Neuronal stem cell (in vitro differentiated cells): ENCODE measurements at regions not wholly inside any gene's neighbourhood (a gene's known extent, or its start where the extent isn't known, plus 50 kb on each side); places are given as distances from the start of the nearest gene placed in this dataset.

ENCODE experiments used
- DNase-seq: peaks from one replicate; pipeline ENCODE4 v3.0.0-alpha.2; 2013; ENCODE audit warnings: low spot score
- H2AFZ ChIP-seq: one replicate; pipeline ENCODE4 v1.6.1; 2013; ENCODE audit warnings: mild to moderate bottlenecking, low read length, inconsistent platforms
- H2AK5ac ChIP-seq: 2 replicates; pipeline ENCODE4 v1.6.1; 2013; ENCODE audit warnings: low read depth, mild to moderate bottlenecking, inconsistent platforms, low read length, moderate library complexity, mixed read lengths
- H2BK120ac ChIP-seq: 2 replicates; pipeline ENCODE4 v1.6.1; 2013; ENCODE audit warnings: low read depth, mild to moderate bottlenecking, inconsistent platforms, low read length, moderate library complexity, mixed read lengths
- H2BK12ac ChIP-seq: one replicate; pipeline ENCODE4 v1.6.1; 2013; ENCODE audit warnings: low read length, inconsistent platforms
- H2BK15ac ChIP-seq: 2 replicates; pipeline ENCODE4 v1.6.1; 2013; ENCODE audit warnings: mild to moderate bottlenecking, low read length, inconsistent platforms, mixed read lengths
- H2BK5ac ChIP-seq: one replicate; pipeline ENCODE4 v1.6.1; 2013; ENCODE audit warnings: inconsistent platforms, mild to moderate bottlenecking, low read length, moderate library complexity
- H3K14ac ChIP-seq: one replicate; pipeline ENCODE4 v1.6.1; 2013; ENCODE audit warnings: low read length, inconsistent platforms
- H3K18ac ChIP-seq: 2 replicates; pipeline ENCODE4 v1.6.1; 2013; ENCODE audit warnings: low read length, inconsistent platforms
- H3K23ac ChIP-seq: 2 replicates; pipeline ENCODE4 v1.6.1; 2013; ENCODE audit warnings: low read depth, mild to moderate bottlenecking, mixed read lengths, low read length, inconsistent platforms; ENCODE audit not compliant: poor library complexity
- H3K27ac ChIP-seq: replicated peaks from 3 replicates; pipeline ENCODE4 v1.5.1; 2013; ENCODE audit warnings: low read length, inconsistent platforms
- H3K27me3 ChIP-seq, 3 experiments: 2 replicates each; pipeline ENCODE4 v1.6.1; 2013; ENCODE audit warnings: low read length in 3 of 3, mild to moderate bottlenecking in 2 of 3, inconsistent platforms in 1 of 3, low read depth in 1 of 3, mixed read lengths in 1 of 3, moderate library complexity in 1 of 3; ENCODE audit not compliant: control insufficient read depth in 3 of 3, insufficient read depth in 3 of 3
- H3K36me3 ChIP-seq, 2 donors: replicated peaks in 1 of 2; 2 replicates each; pipeline ENCODE4 v1.6.1; 2013; ENCODE audit warnings: low read length in 2 of 2; ENCODE audit not compliant: control insufficient read depth in 2 of 2, insufficient read depth in 2 of 2
- H3K4ac ChIP-seq: 2 replicates; pipeline ENCODE4 v1.6.1; 2013; ENCODE audit warnings: inconsistent platforms, mild to moderate bottlenecking, low read length, moderate library complexity
- H3K4me1 ChIP-seq, 2 donors: 1 replicate in 1 of 2; 2 replicates in 1 of 2; pipeline ENCODE4 v1.6.1; 2013; ENCODE audit warnings: low read length in 2 of 2, low read depth in 1 of 2; ENCODE audit not compliant: control insufficient read depth in 2 of 2, insufficient read depth in 1 of 2
- H3K4me2 ChIP-seq: one replicate; pipeline ENCODE4 v1.6.1; 2013; ENCODE audit warnings: mild to moderate bottlenecking, low read length, inconsistent platforms; ENCODE audit not compliant: insufficient read depth, poor library complexity, severe bottlenecking
- H3K4me3 ChIP-seq, 2 donors: 2 replicates each; pipeline ENCODE4 v1.5.1; 2013; ENCODE audit warnings: low read length in 2 of 2, mild to moderate bottlenecking in 2 of 2, inconsistent platforms in 1 of 2, moderate library complexity in 1 of 2
- H3K79me1 ChIP-seq: one replicate; pipeline ENCODE4 v1.6.1; 2013; ENCODE audit warnings: low read depth, mild to moderate bottlenecking, inconsistent platforms, low read length, moderate library complexity
- H3K9ac ChIP-seq: one replicate; pipeline ENCODE4 v1.6.1; 2013; ENCODE audit warnings: mild to moderate bottlenecking, low read depth, low read length, inconsistent platforms; ENCODE audit not compliant: poor library complexity
- H3K9me3 ChIP-seq, 2 donors: replicated peaks in 1 of 2; 2 replicates each; pipeline versions ENCODE3 to v1.6.1; 2013; ENCODE audit warnings: low read length in 2 of 2, mild to moderate bottlenecking in 2 of 2, inconsistent platforms in 1 of 2, low read depth in 1 of 2, mixed read lengths in 1 of 2, moderate library complexity in 1 of 2; ENCODE audit not compliant: control insufficient read depth in 2 of 2, insufficient read depth in 1 of 2
- H4K8ac ChIP-seq: one replicate; pipeline ENCODE4 v1.6.1; 2013; ENCODE audit warnings: low read depth, mild to moderate bottlenecking, inconsistent platforms, low read length, moderate library complexity
- H4K91ac ChIP-seq: one replicate; pipeline ENCODE4 v1.6.1; 2013; ENCODE audit warnings: low read length, low read depth, mild to moderate bottlenecking, inconsistent platforms; ENCODE audit not compliant: poor library complexity
- WGBS, 2 donors: extraction: QIAGEN DNeasy Blood & Tissue Kit; methylation state at CpG; one replicate each; pipeline ENCODE4 v1.1.7; 2013; ENCODE audit warnings: missing lambda C conversion rate in 2 of 2, mixed read lengths in 1 of 2; ENCODE audit not compliant: insufficient read length in 2 of 2, insufficient replicate concordance in 1 of 2; ENCODE audit errors: extremely low coverage in 2 of 2; 5-methylcytosine and 5-hydroxymethylcytosine counted together

GRCh38 chr19:13611596-13611995, 105.3 kb upstream of the CACNA1A start:
- H4K91ac ChIP-seq = no peak overlapping the region
- DNase-seq = no peak
- H3K9me3 ChIP-seq = no peaks in the 10 kb centered on the region
- H3K27ac ChIP-seq = no peak overlapping the region
- no peak overlapping the region for H3K9ac ChIP-seq
- no peak overlapping the region for H3K4ac ChIP-seq
- H3K4me3 ChIP-seq = no peak overlapping the region
- no peaks in the 10 kb centered on the region for H3K36me3 ChIP-seq
- H2AK5ac ChIP-seq = no peak overlapping the region
- no peak overlapping the region for H2BK120ac ChIP-seq
- H2BK12ac ChIP-seq = no peak overlapping the region
- no peak overlapping the region for H2AFZ ChIP-seq
- peaks cover 0 to 3% of the 10 kb centered on the region in 2 donors for H3K4me1 ChIP-seq
- H3K27me3 ChIP-seq = peaks cover 0 to 2% (median 0%) of the 10 kb centered on the region in 3 experiments
- no peak overlapping the region for H3K18ac ChIP-seq
- H2BK5ac ChIP-seq = no peak overlapping the region
- no CpG with 5 or more reads among the region's 2 CpGs for WGBS, 2 donors
- no peak overlapping the region for H3K4me2 ChIP-seq
- H3K79me1 ChIP-seq = no peaks in the 10 kb centered on the region
- H3K14ac ChIP-seq = no peak overlapping the region
- H4K8ac ChIP-seq = no peak overlapping the region
- no peak overlapping the region for H2BK15ac ChIP-seq
- H3K23ac ChIP-seq = no peak overlapping the region

- no peak overlapping the region for H3K9ac ChIP-seq
- no peak for DNase-seq
- WGBS, 2 donors = no CpG with 5 or more reads among the region's 15 CpGs
Observed at GRCh38 chr19:13610039-13610691, 103.9 kb upstream of the CACNA1A start.

GRCh38 chr19:13606156-13606555, 99.9 kb upstream of the CACNA1A start:
- no peak overlapping the region for H3K4me2 ChIP-seq
- H2AFZ ChIP-seq = no peak overlapping the region
- no peak overlapping the region for H2BK5ac ChIP-seq
- H3K23ac ChIP-seq = no peak overlapping the region
- H3K27me3 ChIP-seq = peaks cover 0 to 2% (median 0%) of the 10 kb centered on the region in 3 experiments
- no peak overlapping the region for H3K4me3 ChIP-seq
- peaks cover 0 to 3% of the 10 kb centered on the region in 2 donors for H3K4me1 ChIP-seq
- no peaks in the 10 kb centered on the region for H3K36me3 ChIP-seq
- H3K14ac ChIP-seq = no peak overlapping the region
- H2BK12ac ChIP-seq = no peak overlapping the region
- H4K8ac ChIP-seq = no peak overlapping the region
- no peak overlapping the region for H2BK15ac ChIP-seq
- no peak overlapping the region for H2AK5ac ChIP-seq
- H3K9ac ChIP-seq = no peak overlapping the region
- no CpG with 5 or more reads among the region's 13 CpGs for WGBS, 2 donors
- H4K91ac ChIP-seq = no peak overlapping the region
- H2BK120ac ChIP-seq = no peak overlapping the region
- H3K79me1 ChIP-seq = no peaks in the 10 kb centered on the region
- H3K4ac ChIP-seq = no peak overlapping the region
- no peak for DNase-seq
- H3K27ac ChIP-seq = no peak overlapping the region
- H3K18ac ChIP-seq = no peak overlapping the region
- H3K9me3 ChIP-seq = no peaks in the 10 kb centered on the region

More at GRCh38 chr19:13610039-13610691, 103.9 kb upstream of the CACNA1A start:
- H3K9me3 ChIP-seq = no peaks in the 10 kb centered on the region
- no peak overlapping the region for H3K27ac ChIP-seq
- H4K8ac ChIP-seq = no peak overlapping the region
- H3K4me2 ChIP-seq = no peak overlapping the region
- no peaks in the 10 kb centered on the region for H3K79me1 ChIP-seq
- no peak overlapping the region for H2BK12ac ChIP-seq
- no peak overlapping the region for H3K14ac ChIP-seq
- H3K4me3 ChIP-seq = no peak overlapping the region
- peak overlapping the region; percentile 58 for H3K18ac ChIP-seq
- no peaks in the 10 kb centered on the region for H3K36me3 ChIP-seq
- peaks cover 0 to 2% (median 0%) of the 10 kb centered on the region in 3 experiments for H3K27me3 ChIP-seq
- no peak overlapping the region for H2BK15ac ChIP-seq
- H2AFZ ChIP-seq = no peak overlapping the region
- H3K4ac ChIP-seq = no peak overlapping the region
- H4K91ac ChIP-seq = no peak overlapping the region
- peaks cover 0 to 3% of the 10 kb centered on the region in 2 donors for H3K4me1 ChIP-seq
- H2BK5ac ChIP-seq = no peak overlapping the region
- no peak overlapping the region for H2BK120ac ChIP-seq
- H2AK5ac ChIP-seq = no peak overlapping the region
- H3K23ac ChIP-seq = no peak overlapping the region

- H3K4me3 ChIP-seq = no peak overlapping the region
- H2AK5ac ChIP-seq = no peak overlapping the region
- H3K4ac ChIP-seq = no peak overlapping the region
- H4K8ac ChIP-seq = no peak overlapping the region
- H3K27me3 ChIP-seq = peaks cover 0 to 2% (median 0%) of the 10 kb centered on the region in 3 experiments
- no peak for DNase-seq
- no peak overlapping the region for H4K91ac ChIP-seq
- H2BK15ac ChIP-seq = no peak overlapping the region
- no peak overlapping the region for H3K18ac ChIP-seq
- H2BK120ac ChIP-seq = no peak overlapping the region
- H3K9me3 ChIP-seq = no peaks in the 10 kb centered on the region
- H2BK5ac ChIP-seq = no peak overlapping the region
- no peak overlapping the region for H3K4me2 ChIP-seq
- H3K36me3 ChIP-seq = no peaks in the 10 kb centered on the region
- WGBS, 2 donors = no CpG with 5 or more reads among the region's 4 CpGs
- H3K4me1 ChIP-seq = peaks cover 0 to under 1% of the 10 kb centered on the region in 2 donors
- H3K79me1 ChIP-seq = no peaks in the 10 kb centered on the region
- H3K9ac ChIP-seq = no peak overlapping the region
- no peak overlapping the region for H3K27ac ChIP-seq
- H2BK12ac ChIP-seq = no peak overlapping the region
- H2AFZ ChIP-seq = no peak overlapping the region
- H3K23ac ChIP-seq = no peak overlapping the region
- H3K14ac ChIP-seq = no peak overlapping the region
Observed at GRCh38 chr19:13604902-13605586, 98.8 kb upstream of the CACNA1A start.
